ENCODE measurements at regions not wholly inside any gene's neighbourhood (a gene's known extent, or its start where the extent isn't known, plus 50 kb on each side); places are given as distances from the start of the nearest gene placed in this dataset.

- TF ChIP-seq POLR2AphosphoS5 (IDR thresholded peaks at IDR 0.05; ENCODE audit: low read depth, low read length) (no peak), REST (IDR thresholded peaks at IDR 0.05; ENCODE audit: insufficient read depth in 1 of 2, low read depth in 2 of 2, low read length in 2 of 2) (no peak)
Observed at GRCh38 chrX:73979551-73980131, 127.1 kb upstream of the XIST start.
